OCI-LY3 (cell line): ENCODE measurements at regions not wholly inside any gene's neighbourhood (a gene's known extent, or its start where the extent isn't known, plus 50 kb on each side); places are given as distances from the start of the nearest gene placed in this dataset.

Source experiments
- H2AFZ ChIP-seq: fragments of 200-600, 300-600 bp; shearing (Covaris generic); 2 replicates; pipeline ENCODE4 v1.6.0; 2014; ENCODE audit warnings: antibody characterized with exemption, low read depth, low read length
- H3K27ac ChIP-seq: fragments of 200-600, 300-600 bp; sonication (generic); 2 replicates; pipeline ENCODE4 v1.5.1; 2014; ENCODE audit warnings: mild to moderate bottlenecking, low read length, moderate library complexity, mixed read lengths
- H3K27me3 ChIP-seq: fragments of 200-600, 300-600 bp; sonication (generic); 2 replicates; pipeline ENCODE4 v1.6.1; 2014; ENCODE audit warnings: low read depth, low read length, mixed read lengths
- H3K36me3 ChIP-seq: fragments of 200-600, 300-600 bp; sonication (generic); replicated peaks from 2 replicates; pipeline ENCODE3; 2014; ENCODE audit warnings: low read depth, low read length, mixed read lengths
- H3K4me1 ChIP-seq: fragments of 300-600, 200-600 bp; sonication (generic); 2 replicates; pipeline ENCODE4 v1.6.1; 2014; ENCODE audit warnings: low read length, mixed read lengths
- H3K4me2 ChIP-seq: fragments of 200-600, 300-600 bp; sonication (generic); 2 replicates; pipeline ENCODE4 v1.6.1; 2014; ENCODE audit warnings: low read length, mixed read lengths
- H3K4me3 ChIP-seq: fragments of 300-600, 200-600 bp; sonication (generic); 2 replicates; pipeline ENCODE4 v1.5.1; 2014; ENCODE audit warnings: antibody characterized with exemption, mild to moderate bottlenecking, low read length, moderate library complexity
- H3K79me2 ChIP-seq: fragments of 300-600, 200-600 bp; shearing (Covaris generic); 2 replicates; pipeline ENCODE4 v1.6.1; 2014; ENCODE audit warnings: mild to moderate bottlenecking, low read length, mixed read lengths
- H3K9ac ChIP-seq: fragments of 300-600, 200-600 bp; shearing (Covaris generic); 2 replicates; pipeline ENCODE4 v1.6.0; 2014; ENCODE audit warnings: mild to moderate bottlenecking, low read length, moderate library complexity
- H3K9me3 ChIP-seq: fragments of 200-600, 300-600 bp; shearing (Covaris generic); 2 replicates; pipeline ENCODE4 v1.6.1; 2014; ENCODE audit warnings: low read length, mixed read lengths; ENCODE audit not compliant: insufficient read depth
- H4K20me1 ChIP-seq: fragments of 200-600, 300-600 bp; sonication (generic); 2 replicates; pipeline ENCODE4 v1.6.1; 2016; ENCODE audit warnings: low read length, mixed read lengths; ENCODE audit not compliant: insufficient read depth
- EZH2phosphoT487 ChIP-seq: fragments of 200-600 bp; shearing (Covaris generic); IDR thresholded peaks from 2 replicates; pipeline ENCODE4 v1.6.1; 2018; ENCODE audit warnings: antibody characterized with exemption, mixed run types, low read depth
- TF ChIP-seq, protein P1 (sequence below): fragments of 200-600, 300-600 bp; sonication (generic); IDR thresholded peaks from 2 replicates; pipeline ENCODE4 v1.5.1; 2014; ENCODE audit warnings: antibody characterized with exemption, low read length, low read depth

DNA sequence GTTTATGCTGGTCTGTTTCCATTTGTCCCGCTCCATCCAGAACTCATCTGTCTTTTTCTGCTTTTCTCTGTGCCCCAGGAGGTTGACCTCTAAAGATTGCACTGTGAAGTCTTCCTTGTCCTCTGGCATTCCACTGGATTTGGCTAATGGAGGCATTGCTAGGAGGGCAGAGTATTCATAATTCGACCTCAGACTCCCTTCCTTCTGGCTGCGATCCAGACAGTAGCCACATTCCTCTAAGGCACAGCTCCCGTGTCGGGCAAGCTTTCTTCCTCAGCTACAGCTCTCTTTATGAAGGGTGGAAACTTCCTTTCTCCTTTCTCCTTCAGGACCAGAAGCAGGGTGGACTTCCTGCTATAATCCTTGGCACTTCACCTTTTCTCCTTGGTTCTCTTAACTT lies 175.9 kb downstream of the BAMBI start:
- H3K4me2 ChIP-seq, result no peak overlapping the region
- no peak overlapping the region for H3K4me3 ChIP-seq
- H3K79me2 ChIP-seq, result no peaks in the 10 kb centered on the region
- H2AFZ ChIP-seq, result no peak overlapping the region
- H3K9me3 ChIP-seq, result no peaks in the 10 kb centered on the region
- H4K20me1 ChIP-seq, result no peaks in the 10 kb centered on the region
- H3K36me3 ChIP-seq, result no peaks in the 10 kb centered on the region
- no peak overlapping the region for H3K9ac ChIP-seq
- TF ChIP-seq EZH2phosphoT487, result no peak
- TF ChIP-seq, protein P1, sequence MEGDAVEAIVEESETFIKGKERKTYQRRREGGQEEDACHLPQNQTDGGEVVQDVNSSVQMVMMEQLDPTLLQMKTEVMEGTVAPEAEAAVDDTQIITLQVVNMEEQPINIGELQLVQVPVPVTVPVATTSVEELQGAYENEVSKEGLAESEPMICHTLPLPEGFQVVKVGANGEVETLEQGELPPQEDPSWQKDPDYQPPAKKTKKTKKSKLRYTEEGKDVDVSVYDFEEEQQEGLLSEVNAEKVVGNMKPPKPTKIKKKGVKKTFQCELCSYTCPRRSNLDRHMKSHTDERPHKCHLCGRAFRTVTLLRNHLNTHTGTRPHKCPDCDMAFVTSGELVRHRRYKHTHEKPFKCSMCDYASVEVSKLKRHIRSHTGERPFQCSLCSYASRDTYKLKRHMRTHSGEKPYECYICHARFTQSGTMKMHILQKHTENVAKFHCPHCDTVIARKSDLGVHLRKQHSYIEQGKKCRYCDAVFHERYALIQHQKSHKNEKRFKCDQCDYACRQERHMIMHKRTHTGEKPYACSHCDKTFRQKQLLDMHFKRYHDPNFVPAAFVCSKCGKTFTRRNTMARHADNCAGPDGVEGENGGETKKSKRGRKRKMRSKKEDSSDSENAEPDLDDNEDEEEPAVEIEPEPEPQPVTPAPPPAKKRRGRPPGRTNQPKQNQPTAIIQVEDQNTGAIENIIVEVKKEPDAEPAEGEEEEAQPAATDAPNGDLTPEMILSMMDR, result no peak
- no peaks in the 10 kb centered on the region for H3K4me1 ChIP-seq
- no peak overlapping the region for H3K27ac ChIP-seq
- peaks cover 12% of the 10 kb centered on the region for H3K27me3 ChIP-seq

DNA sequence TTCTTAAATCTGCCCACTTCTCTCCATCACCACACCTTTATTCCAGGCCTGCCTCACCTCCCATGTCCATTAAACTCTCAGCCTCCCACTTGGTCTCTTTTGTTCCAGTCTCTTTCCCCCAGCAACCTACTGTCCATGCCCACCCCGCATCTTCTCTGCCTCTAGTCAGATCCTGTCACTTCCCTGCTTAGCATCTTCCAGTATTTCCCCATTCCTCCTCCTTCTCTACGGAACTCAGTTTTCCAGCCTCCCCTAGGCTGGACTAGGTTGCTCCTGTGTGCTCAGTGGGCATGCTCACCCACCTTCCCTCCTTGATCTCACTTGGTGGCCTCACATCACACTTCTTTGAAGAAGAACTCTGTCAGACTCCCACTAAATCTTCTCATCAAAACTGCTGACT lies 179.8 kb downstream of the BAMBI start:
- H3K4me2 ChIP-seq, result no peak overlapping the region
- no peaks in the 10 kb centered on the region for H4K20me1 ChIP-seq
- no peaks in the 10 kb centered on the region for H3K9me3 ChIP-seq
- no peaks in the 10 kb centered on the region for H3K4me1 ChIP-seq
- peaks cover 8% of the 10 kb centered on the region for H3K27me3 ChIP-seq
- TF ChIP-seq EZH2phosphoT487, result no peak
- TF ChIP-seq, protein P1, result no peak
- H3K9ac ChIP-seq, result no peak overlapping the region
- H2AFZ ChIP-seq, result no peak overlapping the region
- H3K79me2 ChIP-seq, result no peaks in the 10 kb centered on the region
- no peaks in the 10 kb centered on the region for H3K36me3 ChIP-seq
- no peak overlapping the region for H3K27ac ChIP-seq
- no peak overlapping the region for H3K4me3 ChIP-seq

DNA sequence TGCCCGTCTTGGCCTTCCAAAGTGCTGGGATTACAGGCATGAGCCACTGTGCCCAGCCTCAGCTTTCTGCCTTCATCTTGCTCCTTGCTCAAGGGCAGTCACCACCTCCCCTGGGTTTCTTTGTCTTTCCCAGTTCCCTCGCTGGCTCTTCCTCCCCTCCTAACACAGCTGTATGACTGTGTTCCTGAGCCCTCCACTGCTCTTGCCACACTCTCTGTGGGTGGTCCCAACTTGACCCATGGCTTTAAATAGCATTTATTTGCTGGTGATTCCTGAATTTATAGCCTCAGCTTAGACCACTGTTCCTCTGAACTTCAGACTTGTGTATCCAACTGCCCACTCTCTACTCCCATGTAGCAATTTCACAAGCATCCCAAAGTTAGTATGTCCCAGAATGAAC lies 181.3 kb downstream of the BAMBI start:
- no peaks in the 10 kb centered on the region for H3K4me1 ChIP-seq
- no peak overlapping the region for H3K4me2 ChIP-seq
- H3K79me2 ChIP-seq, result no peaks in the 10 kb centered on the region
- H4K20me1 ChIP-seq, result no peaks in the 10 kb centered on the region
- TF ChIP-seq EZH2phosphoT487, result no peak
- TF ChIP-seq, protein P1, result no peak
- H3K36me3 ChIP-seq, result no peaks in the 10 kb centered on the region
- no peak overlapping the region for H2AFZ ChIP-seq
- H3K9me3 ChIP-seq, result no peaks in the 10 kb centered on the region
- peaks cover under 1% of the 10 kb centered on the region; the same call in 1 of the 2 replicates for H3K27me3 ChIP-seq
- H3K27ac ChIP-seq, result no peak overlapping the region
- H3K4me3 ChIP-seq, result no peak overlapping the region
- H3K9ac ChIP-seq, result no peak overlapping the region

- Histone ChIP-seq H3K4me2 (no peak overlapping the region), H3K27me3 (no peaks in the 10 kb centered on the region), H4K20me1 (no peaks in the 10 kb centered on the region), H3K79me2 (no peaks in the 10 kb centered on the region), H2AFZ (no peak overlapping the region), H3K4me3 (no peak overlapping the region), H3K36me3 (no peaks in the 10 kb centered on the region), H3K27ac (no peak overlapping the region), H3K9ac (no peak overlapping the region), H3K9me3 (no peaks in the 10 kb centered on the region), H3K4me1 (no peaks in the 10 kb centered on the region)
- no peak for TF ChIP-seq EZH2phosphoT487
- TF ChIP-seq, protein P1, result no peak
Observed at GRCh38 chr10:28859791-28860190, 182.5 kb downstream of the BAMBI start.
